GM19240 (cell line): ENCODE measurements at regions not wholly inside any gene's neighbourhood (a gene's known extent, or its start where the extent isn't known, plus 50 kb on each side); places are given as distances from the start of the nearest gene placed in this dataset.
"Not testable (repeated sequence)": the region's sequence is repeated elsewhere in the genome, so short reads cannot be mapped to it uniquely, and the experiment has no call there.

Source experiments
- DNase-seq: peaks from one replicate; pipeline ENCODE4 v3.0.0; 2011; ENCODE audit warnings: low spot score; ENCODE audit not compliant: insufficient read length

GRCh38 chr9:108803428-108804065, 52.2 kb downstream of the ACTL7B start:
- no peak for DNase-seq

GRCh38 chr9:108802967-108803366, 52.8 kb downstream of the ACTL7B start:
- no peak for DNase-seq

GRCh38 chr9:108801949-108802348, 53.8 kb downstream of the ACTL7B start:
- DNase-seq: no peak

GRCh38 chr9:108800632-108801099, 55.1 kb downstream of the ACTL7B start:
- no peak for DNase-seq

- DNase-seq: no peak
These were observed 62.2 kb downstream of the ACTL7B start for GRCh38 chr9:108793573-108793972.

GRCh38 chr9:108789742-108790141, 66.0 kb downstream of the ACTL7B start:
- no peak for DNase-seq

- no peak for DNase-seq
These were observed 68.1 kb downstream of the ACTL7B start for GRCh38 chr9:108787690-108788048.

- DNase-seq: no peak
These were observed 68.7 kb downstream of the ACTL7B start for GRCh38 chr9:108786901-108787689.

GRCh38 chr9:108786322-108786721, 69.5 kb downstream of the ACTL7B start:
- DNase-seq: no peak

- DNase-seq: no peak
These were observed 70.8 kb downstream of the ACTL7B start for GRCh38 chr9:108784998-108785397.

GRCh38 chr9:108783731-108784495, 71.9 kb downstream of the ACTL7B start:
- DNase-seq: no peak

GRCh38 chr9:108783326-108783725, 72.5 kb downstream of the ACTL7B start:
- DNase-seq: no peak

- DNase-seq: no peak
These were observed 74.6 kb downstream of the ACTL7B start for GRCh38 chr9:108780942-108781734.

GRCh38 chr9:108779551-108780325, 76.0 kb downstream of the ACTL7B start:
- no peak for DNase-seq

- no peak for DNase-seq
These were observed 78.7 kb downstream of the ACTL7B start for GRCh38 chr9:108776920-108777639.

- DNase-seq: no peak
These were observed 79.9 kb downstream of the ACTL7B start for GRCh38 chr9:108775901-108776306.

- not testable (repeated sequence) for DNase-seq
These were observed 81.7 kb downstream of the ACTL7B start for GRCh38 chr9:108774088-108774487.

GRCh38 chr9:108772301-108772894, 83.4 kb downstream of the ACTL7B start:
- DNase-seq: no peak

GRCh38 chr9:108768744-108769143, 87.0 kb downstream of the ACTL7B start:
- DNase-seq: no peak
